Spleen (tissue), 7 donors: ENCODE measurements at regions not wholly inside any gene's neighbourhood (a gene's known extent, or its start where the extent isn't known, plus 50 kb on each side); places are given as distances from the start of the nearest gene placed in this dataset.

Experiments used
- POLR2A ChIP-seq, 3 donors: fragments of 450-650 bp; IDR thresholded peaks; one replicate each; pipeline ENCODE4 v1.5.1; 2017; ENCODE audit warnings: antibody characterized with exemption in 3 of 3, mild to moderate bottlenecking in 1 of 3
- POLR2AphosphoS5 ChIP-seq, 3 donors: sonication (generic); formaldehyde crosslinking; IDR thresholded peaks; one replicate each; pipeline ENCODE4 v1.5.1; 2017; ENCODE audit warnings: antibody characterized with exemption in 3 of 3
- TF ChIP-seq, protein P1 (sequence below), 11 experiments: fragments of 200-600 bp in 7 of 11; fragments of 450-650 bp in 4 of 11; sonication (generic) in 4 of 11; IDR thresholded peaks in 8 of 11; conservative IDR thresholded peaks in 3 of 11; 1 replicate in 7 of 11; 2 replicates in 4 of 11; pipeline versions ENCODE4 v1.4.0 to v1.8.0; 2016 to 2021; ENCODE audit warnings: antibody characterized with exemption in 11 of 11, inconsistent platforms in 4 of 11, mild to moderate bottlenecking in 1 of 11
- donor health status: DM: no; HTN: no; CAD: no; lungs with moderate emphysema.
- donor health status: DM: no; HTN: no; CAD: no.
- donor health status: DM: no; HTN: no; CAD: no.

GRCh38 chr1:168427051-168427450, 116.7 kb downstream of the XCL2 start:
- TF ChIP-seq, protein P1, sequence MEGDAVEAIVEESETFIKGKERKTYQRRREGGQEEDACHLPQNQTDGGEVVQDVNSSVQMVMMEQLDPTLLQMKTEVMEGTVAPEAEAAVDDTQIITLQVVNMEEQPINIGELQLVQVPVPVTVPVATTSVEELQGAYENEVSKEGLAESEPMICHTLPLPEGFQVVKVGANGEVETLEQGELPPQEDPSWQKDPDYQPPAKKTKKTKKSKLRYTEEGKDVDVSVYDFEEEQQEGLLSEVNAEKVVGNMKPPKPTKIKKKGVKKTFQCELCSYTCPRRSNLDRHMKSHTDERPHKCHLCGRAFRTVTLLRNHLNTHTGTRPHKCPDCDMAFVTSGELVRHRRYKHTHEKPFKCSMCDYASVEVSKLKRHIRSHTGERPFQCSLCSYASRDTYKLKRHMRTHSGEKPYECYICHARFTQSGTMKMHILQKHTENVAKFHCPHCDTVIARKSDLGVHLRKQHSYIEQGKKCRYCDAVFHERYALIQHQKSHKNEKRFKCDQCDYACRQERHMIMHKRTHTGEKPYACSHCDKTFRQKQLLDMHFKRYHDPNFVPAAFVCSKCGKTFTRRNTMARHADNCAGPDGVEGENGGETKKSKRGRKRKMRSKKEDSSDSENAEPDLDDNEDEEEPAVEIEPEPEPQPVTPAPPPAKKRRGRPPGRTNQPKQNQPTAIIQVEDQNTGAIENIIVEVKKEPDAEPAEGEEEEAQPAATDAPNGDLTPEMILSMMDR (IDR thresholded peaks at IDR 0.05 in 8 of 11, conservative IDR thresholded peaks at IDR 0.05 in 3 of 11): no peak
- TF ChIP-seq POLR2A (IDR thresholded peaks at IDR 0.05): no peak
- TF ChIP-seq POLR2AphosphoS5 (IDR thresholded peaks at IDR 0.05): no peak
